ENCODE measurements at regions not wholly inside any gene's neighbourhood (a gene's known extent, or its start where the extent isn't known, plus 50 kb on each side); places are given as distances from the start of the nearest gene placed in this dataset.

DNA sequence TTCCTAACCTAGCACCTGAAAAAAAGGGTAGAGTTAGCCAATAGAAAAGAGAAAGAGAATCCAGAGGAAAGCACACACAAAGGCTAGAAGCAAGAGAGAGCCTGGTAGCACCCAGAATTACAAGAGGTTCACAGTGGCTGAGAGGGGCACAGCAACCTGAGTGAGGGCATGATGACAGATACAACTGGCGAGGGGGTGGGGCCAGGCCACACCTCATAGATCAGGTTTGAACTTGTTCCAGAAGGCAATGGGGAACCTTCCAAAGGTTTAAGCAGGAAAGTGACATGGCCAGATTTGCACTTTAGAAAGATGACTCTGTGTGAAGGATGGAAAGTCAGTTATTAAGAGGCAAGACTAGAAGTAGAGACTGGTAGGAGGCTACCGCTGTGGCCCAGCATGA, 148.0 kb downstream of the TTC32 start:
- Histone ChIP-seq H4K20me1 (ENCODE audit: insufficient read depth, low read length) (no peaks in the 10 kb centered on the region), H3F3A (ENCODE audit: insufficient read depth, low read length) (no peaks in the 10 kb centered on the region), H2AFZ (ENCODE audit: low read length) (no peak overlapping the region), H3K27ac (ENCODE audit: low read depth, low read length, poor library complexity, severe bottlenecking) (no peak overlapping the region), H3K4me3 (ENCODE audit: low read depth, low read length, poor library complexity, severe bottlenecking) (no peak overlapping the region), H3K4me2 (ENCODE audit: low read length) (no peak overlapping the region), H3K27me3 (ENCODE audit: insufficient read depth, low read length) (0 out of 2 replicates have a peak, but pooled peaks cover 6% of the 10 kb centered on the region), H3K79me2 (ENCODE audit: insufficient read depth, low read length) (no peaks in the 10 kb centered on the region), H3K9me3 (ENCODE audit: low read length) (no peaks in the 10 kb centered on the region), H3K4me1 (ENCODE audit: insufficient read depth, low read length, severe bottlenecking) (no peaks in the 10 kb centered on the region), H3K9me2 (ENCODE audit: low read depth, low read length) (no peaks in the 10 kb centered on the region), H3K36me3 (ENCODE audit: insufficient read depth, low read length) (no peaks in the 10 kb centered on the region), H3K9ac (ENCODE audit: low read length) (no peak overlapping the region)
- no peak for TF ChIP-seq EZH2 (IDR thresholded peaks at IDR 0.05; ENCODE audit: borderline replicate concordance, low read length)
- TF ChIP-seq, protein P1, sequence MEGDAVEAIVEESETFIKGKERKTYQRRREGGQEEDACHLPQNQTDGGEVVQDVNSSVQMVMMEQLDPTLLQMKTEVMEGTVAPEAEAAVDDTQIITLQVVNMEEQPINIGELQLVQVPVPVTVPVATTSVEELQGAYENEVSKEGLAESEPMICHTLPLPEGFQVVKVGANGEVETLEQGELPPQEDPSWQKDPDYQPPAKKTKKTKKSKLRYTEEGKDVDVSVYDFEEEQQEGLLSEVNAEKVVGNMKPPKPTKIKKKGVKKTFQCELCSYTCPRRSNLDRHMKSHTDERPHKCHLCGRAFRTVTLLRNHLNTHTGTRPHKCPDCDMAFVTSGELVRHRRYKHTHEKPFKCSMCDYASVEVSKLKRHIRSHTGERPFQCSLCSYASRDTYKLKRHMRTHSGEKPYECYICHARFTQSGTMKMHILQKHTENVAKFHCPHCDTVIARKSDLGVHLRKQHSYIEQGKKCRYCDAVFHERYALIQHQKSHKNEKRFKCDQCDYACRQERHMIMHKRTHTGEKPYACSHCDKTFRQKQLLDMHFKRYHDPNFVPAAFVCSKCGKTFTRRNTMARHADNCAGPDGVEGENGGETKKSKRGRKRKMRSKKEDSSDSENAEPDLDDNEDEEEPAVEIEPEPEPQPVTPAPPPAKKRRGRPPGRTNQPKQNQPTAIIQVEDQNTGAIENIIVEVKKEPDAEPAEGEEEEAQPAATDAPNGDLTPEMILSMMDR (IDR thresholded peaks at IDR 0.05; ENCODE audit: low read length): no peak

DNA sequence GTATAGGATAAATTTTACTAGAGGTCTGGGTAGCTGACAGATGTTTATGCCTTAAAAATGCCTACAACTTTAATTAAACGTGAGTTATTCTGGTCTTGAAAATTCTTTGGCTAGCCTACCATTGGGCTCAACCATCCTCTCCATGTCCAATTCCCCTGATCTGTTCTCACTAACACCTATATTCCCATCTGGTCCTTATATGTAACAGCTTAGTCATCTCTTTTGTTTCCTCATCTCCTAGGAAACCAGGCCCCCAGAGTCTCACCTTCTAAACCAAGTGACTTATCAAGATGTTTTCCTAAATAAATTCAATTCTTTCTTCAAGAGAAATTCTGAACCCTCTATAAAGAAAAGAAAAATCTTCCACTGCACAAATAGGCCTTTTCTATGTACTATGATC, 148.5 kb downstream of the TTC32 start:
- Histone ChIP-seq H3F3A (ENCODE audit: insufficient read depth, low read length) (no peaks in the 10 kb centered on the region), H3K4me2 (ENCODE audit: low read length) (no peak overlapping the region), H3K9me2 (ENCODE audit: low read depth, low read length) (no peaks in the 10 kb centered on the region), H3K4me3 (ENCODE audit: low read depth, low read length, poor library complexity, severe bottlenecking) (no peak overlapping the region), H3K4me1 (ENCODE audit: insufficient read depth, low read length, severe bottlenecking) (no peaks in the 10 kb centered on the region), H4K20me1 (ENCODE audit: insufficient read depth, low read length) (no peaks in the 10 kb centered on the region), H3K79me2 (ENCODE audit: insufficient read depth, low read length) (no peaks in the 10 kb centered on the region), H3K36me3 (ENCODE audit: insufficient read depth, low read length) (no peaks in the 10 kb centered on the region), H2AFZ (ENCODE audit: low read length) (no peak overlapping the region), H3K9ac (ENCODE audit: low read length) (no peak overlapping the region), H3K27me3 (ENCODE audit: insufficient read depth, low read length) (0 out of 2 replicates have a peak, but pooled peaks cover 6% of the 10 kb centered on the region), H3K27ac (ENCODE audit: low read depth, low read length, poor library complexity, severe bottlenecking) (no peak overlapping the region), H3K9me3 (ENCODE audit: low read length) (no peaks in the 10 kb centered on the region)
- TF ChIP-seq, protein P1 (IDR thresholded peaks at IDR 0.05; ENCODE audit: low read length): no peak
- no peak for TF ChIP-seq EZH2 (IDR thresholded peaks at IDR 0.05; ENCODE audit: borderline replicate concordance, low read length)

- Histone ChIP-seq H3K9me2 (ENCODE audit: low read depth, low read length) (no peaks in the 10 kb centered on the region), H3K9me3 (ENCODE audit: low read length) (no peaks in the 10 kb centered on the region), H3K9ac (ENCODE audit: low read length) (no peak overlapping the region), H4K20me1 (ENCODE audit: insufficient read depth, low read length) (no peaks in the 10 kb centered on the region), H3K79me2 (ENCODE audit: insufficient read depth, low read length) (no peaks in the 10 kb centered on the region), H3K4me2 (ENCODE audit: low read length) (no peak overlapping the region), H3F3A (ENCODE audit: insufficient read depth, low read length) (no peaks in the 10 kb centered on the region), H3K27ac (ENCODE audit: low read depth, low read length, poor library complexity, severe bottlenecking) (no peak overlapping the region), H3K4me3 (ENCODE audit: low read depth, low read length, poor library complexity, severe bottlenecking) (no peak overlapping the region), H3K4me1 (ENCODE audit: insufficient read depth, low read length, severe bottlenecking) (no peaks in the 10 kb centered on the region), H2AFZ (ENCODE audit: low read length) (no peak overlapping the region), H3K27me3 (ENCODE audit: insufficient read depth, low read length) (0 out of 2 replicates have a peak, but pooled peaks cover 6% of the 10 kb centered on the region), H3K36me3 (ENCODE audit: insufficient read depth, low read length) (no peaks in the 10 kb centered on the region)
- no peak for TF ChIP-seq EZH2 (IDR thresholded peaks at IDR 0.05; ENCODE audit: borderline replicate concordance, low read length)
- TF ChIP-seq, protein P1 (IDR thresholded peaks at IDR 0.05; ENCODE audit: low read length): no peak
These were observed 149.3 kb downstream of the TTC32 start for GRCh38 chr2:19752500-19752899.

All from OCI-LY1 (cell line).